ENCODE measurements at regions not wholly inside any gene's neighbourhood (a gene's known extent, or its start where the extent isn't known, plus 50 kb on each side); places are given as distances from the start of the nearest gene placed in this dataset.

- no peak for TF ChIP-seq MGA (IDR thresholded peaks at IDR 0.05)
- no peak for TF ChIP-seq SMAD4 (CRISPR knock-in tag; conservative IDR thresholded peaks at IDR 0.05)
- TF ChIP-seq CEBPB (tag; IDR thresholded peaks at IDR 0.05): no peak
- no peak for TF ChIP-seq NRF1 (conservative IDR thresholded peaks at IDR 0.05 in 1 of 2, IDR thresholded peaks at IDR 0.05 in 1 of 2)
These were observed 128.2 kb upstream of the MYO10 start for GRCh38 chr5:17064241-17064640.
